ENCODE measurements at regions not wholly inside any gene's neighbourhood (a gene's known extent, or its start where the extent isn't known, plus 50 kb on each side); places are given as distances from the start of the nearest gene placed in this dataset.

- no peak for TF ChIP-seq CTCF (IDR thresholded peaks at IDR 0.05 in 8 of 11, conservative IDR thresholded peaks at IDR 0.05 in 3 of 11)
- TF ChIP-seq POLR2AphosphoS5 (IDR thresholded peaks at IDR 0.05) = no peak
- TF ChIP-seq POLR2A (IDR thresholded peaks at IDR 0.05) = no peak
These were observed 135.1 kb upstream of the GATA6 start for GRCh38 chr18:22034276-22034675.
